ENCODE measurements at regions not wholly inside any gene's neighbourhood (a gene's known extent, or its start where the extent isn't known, plus 50 kb on each side); places are given as distances from the start of the nearest gene placed in this dataset.

- no CpG with 5 or more reads among the region's 2 CpGs for WGBS (ENCODE audit: insufficient coverage, insufficient read length)
- Histone ChIP-seq H3K4me3 (ENCODE audit: low read length) (no peak overlapping the region), H3K27me3 (ENCODE audit: control insufficient read depth, insufficient read depth, low read length) (no peaks in the 10 kb centered on the region), H3K27ac (ENCODE audit: low read length) (no peak overlapping the region), H3K36me3 (ENCODE audit: control insufficient read depth, insufficient read depth, low read length) (no peaks in the 10 kb centered on the region), H3K9me3 (ENCODE audit: control insufficient read depth, insufficient read depth, low read length) (no peaks in the 10 kb centered on the region), H3K4me1 (ENCODE audit: control insufficient read depth, insufficient read depth, low read length) (no peaks in the 10 kb centered on the region)
- DNase-seq (ENCODE audit: low read depth, low spot score): no peak
Observed at GRCh38 chr1:90107990-90108389, 113.1 kb downstream of the ZNF326 start.

- H3K4me1 ChIP-seq (ENCODE audit: control insufficient read depth, insufficient read depth, low read length): no peaks in the 10 kb centered on the region
- no peaks in the 10 kb centered on the region for H3K9me3 ChIP-seq (ENCODE audit: control insufficient read depth, insufficient read depth, low read length)
- no peak overlapping the region for H3K27ac ChIP-seq (ENCODE audit: low read length)
- H3K27me3 ChIP-seq (ENCODE audit: control insufficient read depth, insufficient read depth, low read length): no peaks in the 10 kb centered on the region
- DNase-seq (ENCODE audit: low read depth, low spot score): no peak
- no CpG with 5 or more reads among the region's 4 CpGs for WGBS (ENCODE audit: insufficient coverage, insufficient read length)
- no peaks in the 10 kb centered on the region for H3K36me3 ChIP-seq (ENCODE audit: control insufficient read depth, insufficient read depth, low read length)
- no peak overlapping the region for H3K4me3 ChIP-seq (ENCODE audit: low read length)
Observed at GRCh38 chr1:90106311-90106710, 111.4 kb downstream of the ZNF326 start.

- no CpG with 5 or more reads among the region's 15 CpGs for WGBS (ENCODE audit: insufficient coverage, insufficient read length)
- no peaks in the 10 kb centered on the region for H3K36me3 ChIP-seq (ENCODE audit: control insufficient read depth, insufficient read depth, low read length)
- H3K27ac ChIP-seq (ENCODE audit: low read length): no peak overlapping the region
- H3K9me3 ChIP-seq (ENCODE audit: control insufficient read depth, insufficient read depth, low read length): no peaks in the 10 kb centered on the region
- DNase-seq (ENCODE audit: low read depth, low spot score): no peak
- no peaks in the 10 kb centered on the region for H3K4me1 ChIP-seq (ENCODE audit: control insufficient read depth, insufficient read depth, low read length)
- H3K4me3 ChIP-seq (ENCODE audit: low read length): no peak overlapping the region
- no peaks in the 10 kb centered on the region for H3K27me3 ChIP-seq (ENCODE audit: control insufficient read depth, insufficient read depth, low read length)
Observed at GRCh38 chr1:90104941-90105538, 110.1 kb downstream of the ZNF326 start.

- DNase-seq (ENCODE audit: low read depth, low spot score): no peak
- H3K36me3 ChIP-seq (ENCODE audit: control insufficient read depth, insufficient read depth, low read length): no peaks in the 10 kb centered on the region
- no peaks in the 10 kb centered on the region for H3K27me3 ChIP-seq (ENCODE audit: control insufficient read depth, insufficient read depth, low read length)
- no peak overlapping the region for H3K4me3 ChIP-seq (ENCODE audit: low read length)
- no peaks in the 10 kb centered on the region for H3K9me3 ChIP-seq (ENCODE audit: control insufficient read depth, insufficient read depth, low read length)
- no peaks in the 10 kb centered on the region for H3K4me1 ChIP-seq (ENCODE audit: control insufficient read depth, insufficient read depth, low read length)
- no CpG with 5 or more reads among the region's 4 CpGs for WGBS (ENCODE audit: insufficient coverage, insufficient read length)
- no peak overlapping the region for H3K27ac ChIP-seq (ENCODE audit: low read length)
Observed at GRCh38 chr1:90100566-90100965, 105.7 kb downstream of the ZNF326 start.

GRCh38 chr1:90092441-90092840 is 97.5 kb downstream of the ZNF326 start:
- DNase-seq (ENCODE audit: low read depth, low spot score): no peak

More at GRCh38 chr1:90092441-90092840, 97.5 kb downstream of the ZNF326 start:
- no CpG with 5 or more reads among the region's 3 CpGs for WGBS (ENCODE audit: insufficient coverage, insufficient read length)
- no peak overlapping the region for H3K4me3 ChIP-seq (ENCODE audit: low read length)
- no peaks in the 10 kb centered on the region for H3K36me3 ChIP-seq (ENCODE audit: control insufficient read depth, insufficient read depth, low read length)
- H3K27me3 ChIP-seq (ENCODE audit: control insufficient read depth, insufficient read depth, low read length): no peaks in the 10 kb centered on the region
- H3K9me3 ChIP-seq (ENCODE audit: control insufficient read depth, insufficient read depth, low read length): no peaks in the 10 kb centered on the region
- H3K4me1 ChIP-seq (ENCODE audit: control insufficient read depth, insufficient read depth, low read length): no peaks in the 10 kb centered on the region
- no peak overlapping the region for H3K27ac ChIP-seq (ENCODE audit: low read length)
